GM23338 (cell line): ENCODE measurements at regions not wholly inside any gene's neighbourhood (a gene's known extent, or its start where the extent isn't known, plus 50 kb on each side); places are given as distances from the start of the nearest gene placed in this dataset.

Source experiments
- ATAC-seq: fragments of 200-7000 bp; cut with Tn5 transposase; 3 replicates; pipeline ENCODE4 v1.9.1; 2020
- DNase-seq: peaks from one replicate; pipeline ENCODE4 v3.0.0-alpha.2; 2015; ENCODE audit warnings: low spot score
- H2AFZ ChIP-seq: fragments of 200-600 bp; sonication (generic); 2 replicates; pipeline ENCODE4 v1.8.0; 2016; ENCODE audit warnings: antibody characterized with exemption, mild to moderate bottlenecking, moderate library complexity
- H3F3A ChIP-seq: fragments of 200-600 bp; sonication (generic); replicated peaks from 2 replicates; pipeline ENCODE4 v1.8.0; 2017; ENCODE audit warnings: antibody characterized with exemption, mixed run types, low read depth
- H3K27ac ChIP-seq: fragments of 200-600 bp; sonication (generic); 2 replicates; pipeline ENCODE4 v1.6.1; 2016; ENCODE audit warnings: low read depth
- H3K27me3 ChIP-seq: fragments of 200-600 bp; sonication (generic); 2 replicates; pipeline ENCODE4 v1.8.0; 2016; ENCODE audit warnings: mild to moderate bottlenecking, mixed run types, moderate library complexity; ENCODE audit not compliant: insufficient read depth
- H3K36me3 ChIP-seq: fragments of 200-600 bp; sonication (generic); 2 replicates; pipeline ENCODE4 v1.8.0; 2016; ENCODE audit warnings: mild to moderate bottlenecking; ENCODE audit not compliant: insufficient read depth
- H3K4me1 ChIP-seq: fragments of 200-600 bp; sonication (generic); 2 replicates; pipeline ENCODE4 v1.8.0; 2016; ENCODE audit warnings: mild to moderate bottlenecking, moderate library complexity; ENCODE audit not compliant: insufficient read depth
- H3K4me2 ChIP-seq: fragments of 200-600 bp; sonication (generic); 2 replicates; pipeline ENCODE4 v1.7.1; 2017; ENCODE audit warnings: mixed run types
- H3K4me3 ChIP-seq: fragments of 200-600 bp; sonication (generic); 2 replicates; pipeline ENCODE4 v1.6.1; 2016; ENCODE audit warnings: mixed run types
- H3K79me2 ChIP-seq: fragments of 200-600 bp; sonication (generic); replicated peaks from 2 replicates; pipeline ENCODE4 v1.8.0; 2017; ENCODE audit warnings: mild to moderate bottlenecking; ENCODE audit not compliant: insufficient read depth
- H3K9me2 ChIP-seq: fragments of 200-600 bp; sonication (generic); 2 replicates; pipeline ENCODE4 v1.8.0; 2017; ENCODE audit not compliant: insufficient read depth
- H4K20me1 ChIP-seq: fragments of 200-600 bp; sonication (generic); replicated peaks from 2 replicates; pipeline ENCODE4 v1.8.0; 2017; ENCODE audit warnings: mild to moderate bottlenecking; ENCODE audit not compliant: insufficient read depth
- H3K27ac Mint-ChIP-seq: 2 replicates; pipeline ENCODE4 v1.8.0; 2020; ENCODE audit warnings: inconsistent platforms, mild to moderate bottlenecking, moderate library complexity, mixed read lengths
- H3K27me3 Mint-ChIP-seq: 3 replicates; pipeline ENCODE4 v1.8.0; 2022; ENCODE audit warnings: low read depth, mild to moderate bottlenecking, moderate library complexity, mixed read lengths, inconsistent platforms; ENCODE audit not compliant: insufficient read depth, poor library complexity
- H3K36me3 Mint-ChIP-seq: 3 replicates; pipeline ENCODE4 v1.8.0; 2021; ENCODE audit warnings: low read depth, mild to moderate bottlenecking, inconsistent platforms, moderate library complexity, mixed read lengths
- H3K4me1 Mint-ChIP-seq: 3 replicates; pipeline ENCODE4 v1.8.0; 2020; ENCODE audit warnings: mild to moderate bottlenecking, inconsistent platforms, mixed read lengths
- H3K4me3 Mint-ChIP-seq: 3 replicates; pipeline ENCODE4 v1.8.0; 2021; ENCODE audit warnings: moderate library complexity, mild to moderate bottlenecking, inconsistent platforms, mixed read lengths
- H3K9me3 Mint-ChIP-seq: 3 replicates; pipeline ENCODE4 v1.8.0; 2020; ENCODE audit warnings: moderate library complexity, mild to moderate bottlenecking, inconsistent platforms, mixed read lengths
- CTCF ChIP-seq, 2 experiments: fragments of 200-600 bp in 1 of 2; sonication (generic) in 1 of 2; conservative IDR thresholded peaks; 2 replicates each; pipeline versions ENCODE4 v1.5.1 to v1.6.1; 2016 to 2017; ENCODE audit warnings: antibody characterized with exemption in 2 of 2, low read depth in 2 of 2, mild to moderate bottlenecking in 2 of 2, moderate library complexity in 1 of 2
- ETS1 ChIP-seq: IDR thresholded peaks from 2 replicates; pipeline ENCODE4 v1.6.1; 2016; ENCODE audit warnings: antibody characterized with exemption
- EZH2 ChIP-seq: fragments of 200-600 bp; sonication (generic); IDR thresholded peaks from one replicate; pipeline ENCODE4 v1.8.0; 2017; ENCODE audit warnings: antibody characterized with exemption, mild to moderate bottlenecking, low read depth; ENCODE audit not compliant: unreplicated experiment
- EZH2phosphoT487 ChIP-seq: fragments of 200-600 bp; sonication (generic); IDR thresholded peaks from one replicate; pipeline ENCODE4 v1.8.1; 2018; ENCODE audit warnings: antibody characterized with exemption; ENCODE audit not compliant: unreplicated experiment
- JUNB ChIP-seq: IDR thresholded peaks from one replicate; pipeline ENCODE4 v1.6.1; 2016; ENCODE audit warnings: antibody characterized with exemption; ENCODE audit not compliant: unreplicated experiment
- REST ChIP-seq: IDR thresholded peaks from one replicate; pipeline ENCODE4 v1.6.1; 2018; ENCODE audit warnings: antibody characterized with exemption; ENCODE audit not compliant: unreplicated experiment
- STAT1 ChIP-seq: IDR thresholded peaks from one replicate; pipeline ENCODE4 v1.6.1; 2016; ENCODE audit warnings: antibody characterized with exemption; ENCODE audit not compliant: unreplicated experiment
- ZNF114 ChIP-seq: fragments of 250-450 bp; sonication (Bioruptor Pico); IDR thresholded peaks from 2 replicates; pipeline ENCODE4 v1.5.0; 2020; ENCODE audit warnings: mild to moderate bottlenecking, moderate library complexity
- ZNF331 ChIP-seq: fragments of 250-450 bp; sonication (Bioruptor Pico); IDR thresholded peaks from 2 replicates; pipeline ENCODE4 v1.5.0; 2020; ENCODE audit warnings: low read depth, mild to moderate bottlenecking, moderate library complexity

- no peak overlapping the region for H3K4me3 ChIP-seq
Measured at GRCh38 chr4:151887031-151887815, 126.4 kb upstream of the GATB start.

GRCh38 chr4:151885123-151885522, 124.3 kb upstream of the GATB start:
- no peak for ATAC-seq
- no peak overlapping the region for H3K4me3 ChIP-seq

More at GRCh38 chr4:151887031-151887815, 126.4 kb upstream of the GATB start:
- Histone ChIP-seq H3K36me3 (no peaks in the 10 kb centered on the region), H3K27ac (no peak overlapping the region), H3K9me2 (peaks cover 25% of the 10 kb centered on the region), H3K27me3 (no peaks in the 10 kb centered on the region; the same call in 1 of the 2 replicates), H3K4me1 (peaks cover 20% of the 10 kb centered on the region), H3K79me2 (no peaks in the 10 kb centered on the region), H2AFZ (peak overlapping the region; percentile 4; the same call in 1 of the 2 replicates), H3K4me2 (peak overlapping the region; percentile 44; the same call in 1 of the 2 replicates), H4K20me1 (no peaks in the 10 kb centered on the region), H3F3A (no peaks in the 10 kb centered on the region)
- Mint-ChIP-seq H3K4me1 (peaks cover 20% of the 10 kb centered on the region), H3K9me3 (0 out of 3 replicates have a peak, but pooled peaks cover 2% of the 10 kb centered on the region), H3K36me3 (no peaks in the 10 kb centered on the region; the same call in 2 of the 3 replicates), H3K4me3 (no peak overlapping the region), H3K27ac (no peak overlapping the region), H3K27me3 (peaks cover 15% of the 10 kb centered on the region)
- TF ChIP-seq CTCF (conservative IDR thresholded peaks at IDR 0.05; ENCODE audit: low read depth in 2 of 2): no peak
- no peak for ATAC-seq
- no peak for DNase-seq

GRCh38 chr4:151883747-151884146, 122.9 kb upstream of the GATB start:
- Histone ChIP-seq H3K27me3 (no peaks in the 10 kb centered on the region; the same call in 1 of the 2 replicates), H3K36me3 (no peaks in the 10 kb centered on the region), H3K4me1 (peaks cover 33% of the 10 kb centered on the region), H3K79me2 (no peaks in the 10 kb centered on the region), H3K9me2 (peaks cover 12% of the 10 kb centered on the region; the same call in 1 of the 2 replicates), H3F3A (no peaks in the 10 kb centered on the region), H3K27ac (no peak overlapping the region), H3K4me2 (no peak overlapping the region), H4K20me1 (no peaks in the 10 kb centered on the region), H3K4me3 (no peak overlapping the region), H2AFZ (no peak overlapping the region)
- H3K4me3 Mint-ChIP-seq: no peak overlapping the region
- H3K27me3 Mint-ChIP-seq: peaks cover 17% of the 10 kb centered on the region
- DNase-seq (no peak), ATAC-seq (no peak)
- H3K4me1 Mint-ChIP-seq: peaks cover 42% of the 10 kb centered on the region
- peaks cover 2% of the 10 kb centered on the region; the same call in 1 of the 3 replicates for H3K9me3 Mint-ChIP-seq
- no peak overlapping the region for H3K27ac Mint-ChIP-seq
- no peaks in the 10 kb centered on the region; the same call in 2 of the 3 replicates for H3K36me3 Mint-ChIP-seq
- TF ChIP-seq EZH2 (no peak), CTCF (conservative IDR thresholded peaks at IDR 0.05; ENCODE audit: low read depth in 2 of 2) (no peak), ZNF114 (CRISPR knock-in tag) (no peak), ZNF331 (CRISPR knock-in tag) (no peak), JUNB (no peak), ETS1 (no peak), EZH2phosphoT487 (no peak), REST (no peak)

More at GRCh38 chr4:151885123-151885522, 124.3 kb upstream of the GATB start:
- Histone ChIP-seq H2AFZ (no peak overlapping the region), H3F3A (no peaks in the 10 kb centered on the region), H3K27ac (no peak overlapping the region), H3K4me1 (peaks cover 25% of the 10 kb centered on the region), H3K27me3 (no peaks in the 10 kb centered on the region; the same call in 1 of the 2 replicates), H3K79me2 (no peaks in the 10 kb centered on the region), H3K36me3 (no peaks in the 10 kb centered on the region), H4K20me1 (no peaks in the 10 kb centered on the region), H3K4me2 (no peak overlapping the region), H3K9me2 (peaks cover 19% of the 10 kb centered on the region)
- DNase-seq: no peak
- Mint-ChIP-seq H3K27ac (no peak overlapping the region), H3K4me3 (no peak overlapping the region), H3K9me3 (peaks cover 2% of the 10 kb centered on the region; the same call in 1 of the 3 replicates), H3K27me3 (peaks cover 17% of the 10 kb centered on the region), H3K4me1 (peaks cover 29% of the 10 kb centered on the region), H3K36me3 (no peaks in the 10 kb centered on the region; the same call in 2 of the 3 replicates)
- no peak for TF ChIP-seq EZH2phosphoT487
- TF ChIP-seq STAT1: no peak
